Motor neuron (in vitro differentiated cells): ENCODE measurements at regions not wholly inside any gene's neighbourhood (a gene's known extent, or its start where the extent isn't known, plus 50 kb on each side); places are given as distances from the start of the nearest gene placed in this dataset.

Source experiments
- ATAC-seq, 8 experiments: fragments of 200-7000 bp; cut with Tn5 transposase; replicated peaks in 6 of 8; 2 replicates each; pipeline ENCODE4 v1.8.0; 2021; ENCODE audit warnings: mild to moderate bottlenecking in 8 of 8, moderate library complexity in 8 of 8
- H3K27ac ChIP-seq, 2 donors: fragments of 250-450 bp; sonication (Bioruptor Pico); 2 replicates each; pipeline ENCODE4 v1.9.0; 2021; ENCODE audit warnings: antibody characterized with exemption in 2 of 2, mild to moderate bottlenecking in 2 of 2, moderate library complexity in 1 of 2
- H3K4me1 ChIP-seq, 2 donors: fragments of 250-450 bp; sonication (Bioruptor Pico); replicated peaks in 1 of 2; 2 replicates each; pipeline ENCODE4 v1.6.1; 2021; ENCODE audit warnings: antibody characterized with exemption in 2 of 2, mild to moderate bottlenecking in 2 of 2, moderate library complexity in 1 of 2
- H3K4me3 ChIP-seq, 5 donors: fragments of 250-450 bp; sonication (Bioruptor Pico); 2 replicates each; pipeline ENCODE4 v1.9.0; 2021; ENCODE audit warnings: antibody characterized with exemption in 5 of 5, mild to moderate bottlenecking in 5 of 5, moderate library complexity in 4 of 5
- WGBS, 10 experiments: fragments of 450-650 bp; shearing (Covaris generic); methylation state at CpG; one replicate each; pipeline ENCODE4 v1.0.0; 2022; 5-methylcytosine and 5-hydroxymethylcytosine counted together
- in situ Hi-C, 9 experiments: fragments of 400-800 bp; cut with MboI; loops; one replicate each; pipeline ENCODE4 v1.15.0; 2021; ENCODE audit warnings: low sequenced_read_pairs in 9 of 9, low pct_unique_long_range_greater_than_20kb in 2 of 9; ENCODE audit not compliant: unreplicated experiment in 9 of 9

GRCh38 chr5:73280821-73281746 lies 108.1 kb downstream of the TMEM174 start:
- Histone ChIP-seq H3K27ac (no peak overlapping the region), H3K4me3 (no peak overlapping the region), H3K4me1 (peaks cover 14 to 22% of the 10 kb centered on the region in 2 donors)
- in situ Hi-C loops: no loop called here
- peak in 5 of 8 experiments; percentile 6 to 77 (median 66) for ATAC-seq
- WGBS, 10 experiments: 6 to 68% (median 32%) methylated on average over 3 to 15 of the region's 20 CpGs; no CpG with 5 or more reads in 2 of the 10 experiments

- 83 to 100% (median 86%) methylated on average over 1 of the region's 2 CpGs; no CpG with 5 or more reads in 7 of the 10 experiments for WGBS, 10 experiments
- peaks cover 14 to 22% of the 10 kb centered on the region in 2 donors for H3K4me1 ChIP-seq
- H3K4me3 ChIP-seq: no peak overlapping the region
- in situ Hi-C loops: no loop called here
- no peak overlapping the region for H3K27ac ChIP-seq
- no peak for ATAC-seq
Observed at GRCh38 chr5:73280386-73280785, 107.4 kb downstream of the TMEM174 start.

- Histone ChIP-seq H3K27ac (no peak overlapping the region), H3K4me3 (no peak overlapping the region), H3K4me1 (peaks cover 14 to 22% of the 10 kb centered on the region in 2 donors)
- no peak for ATAC-seq
- in situ Hi-C loops: no loop called here
- 11 to 100% (median 73%) methylated on average over 1 of the region's 1 CpG; no CpG with 5 or more reads in 1 of the 10 experiments for WGBS, 10 experiments
Observed at GRCh38 chr5:73279805-73280204, 106.8 kb downstream of the TMEM174 start.

- peaks cover 14 to 22% of the 10 kb centered on the region in 2 donors for H3K4me1 ChIP-seq
- H3K4me3 ChIP-seq: no peak overlapping the region
- in situ Hi-C loops: no loop called here
- no peak overlapping the region for H3K27ac ChIP-seq
- 60 to 100% (median 86%) methylated on average over 1 to 3 of the region's 6 CpGs; no CpG with 5 or more reads in 4 of the 10 experiments for WGBS, 10 experiments
- no peak for ATAC-seq
Observed at GRCh38 chr5:73278693-73279092, 105.7 kb downstream of the TMEM174 start.

GRCh38 chr5:73274881-73275663 lies 102.1 kb downstream of the TMEM174 start:
- peak in 5 of 8 experiments; percentile 13 to 68 (median 41) for ATAC-seq
- 24 to 100% (median 57%) methylated on average over 1 to 12 of the region's 15 CpGs; no CpG with 5 or more reads in 2 of the 10 experiments for WGBS, 10 experiments
- peaks cover 0 to 2% of the 10 kb centered on the region in 2 donors for H3K4me1 ChIP-seq
- in situ Hi-C loops: no loop called here
- H3K27ac ChIP-seq: no peak overlapping the region
- H3K4me3 ChIP-seq: no peak overlapping the region

- ATAC-seq: no peak
- Histone ChIP-seq H3K4me1 (peaks cover 0 to 2% of the 10 kb centered on the region in 2 donors), H3K4me3 (no peak overlapping the region), H3K27ac (no peak overlapping the region)
- WGBS, 10 experiments: 10 to 100% (median 92%) methylated on average over 1 to 3 of the region's 3 CpGs; no CpG with 5 or more reads in 1 of the 10 experiments
- in situ Hi-C loops: no loop called here
Observed at GRCh38 chr5:73274121-73274520, 101.1 kb downstream of the TMEM174 start.

DNA sequence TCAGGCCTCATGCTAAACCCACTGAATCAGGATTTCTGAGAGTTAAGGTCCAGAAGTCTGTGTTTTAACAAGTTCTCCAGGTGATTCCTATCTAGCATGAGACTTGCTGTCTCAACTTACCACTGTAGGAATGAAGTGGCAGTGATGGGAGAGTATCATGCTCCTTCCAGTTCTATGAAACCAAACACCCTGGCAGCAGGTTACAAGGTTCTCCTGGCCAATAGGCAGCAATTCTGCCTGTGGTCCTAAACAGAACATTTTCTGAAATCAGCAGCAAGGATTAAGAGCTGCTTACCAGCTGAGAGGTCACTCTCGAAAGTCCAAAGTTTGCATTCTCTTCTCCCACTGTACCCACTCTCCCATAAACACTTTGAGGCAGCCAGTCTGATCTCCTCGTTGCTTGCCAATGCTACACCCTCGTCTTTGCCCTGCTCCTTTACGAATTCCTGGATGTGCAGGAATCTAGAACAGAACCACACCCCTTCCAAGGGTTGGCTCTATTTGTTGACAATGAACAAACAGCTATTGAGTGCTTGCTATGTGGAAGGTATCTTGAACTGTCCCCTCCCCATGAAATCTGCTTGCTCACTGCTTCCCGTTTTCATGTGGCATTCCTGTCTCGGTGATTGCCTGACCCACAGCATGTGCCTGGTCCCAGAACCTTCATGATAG lies 100.5 kb downstream of the TMEM174 start:
- peak in 3 of 8 experiments; percentile 58 to 76 (median 70) for ATAC-seq
- H3K4me1 ChIP-seq: peaks cover 0 to 2% of the 10 kb centered on the region in 2 donors
- WGBS, 10 experiments: 22 to 100% (median 71%) methylated on average over 1 to 5 of the region's 6 CpGs; no CpG with 5 or more reads in 2 of the 10 experiments
- no peak overlapping the region for H3K4me3 ChIP-seq
- H3K27ac ChIP-seq: no peak overlapping the region
- in situ Hi-C loops: no loop called here

DNA sequence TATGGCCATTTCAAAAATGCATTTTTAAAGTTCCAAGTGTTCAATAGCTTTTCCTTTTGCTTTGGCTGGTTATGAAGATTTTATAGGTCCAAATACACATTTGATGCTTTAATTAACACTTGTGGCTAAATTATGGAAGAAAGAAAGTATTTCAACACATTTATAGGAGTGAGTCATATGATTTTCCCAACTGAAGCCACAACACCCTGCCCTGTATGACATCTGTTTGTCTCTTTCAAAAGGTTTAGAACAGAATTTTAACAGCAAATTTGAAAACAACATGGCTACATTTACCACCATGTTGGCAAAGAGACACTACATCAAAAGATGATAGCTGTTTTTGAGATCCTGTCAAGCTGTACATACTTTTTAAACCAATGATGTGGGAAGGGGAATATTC lies 99.4 kb downstream of the TMEM174 start:
- H3K27ac ChIP-seq: no peak overlapping the region
- peaks cover 5 to 9% of the 10 kb centered on the region in 2 donors for H3K4me1 ChIP-seq
- no peak overlapping the region for H3K4me3 ChIP-seq
- in situ Hi-C loops: no loop called here
- ATAC-seq: peak in 2 of 8 experiments; percentile 15 to 64

DNA sequence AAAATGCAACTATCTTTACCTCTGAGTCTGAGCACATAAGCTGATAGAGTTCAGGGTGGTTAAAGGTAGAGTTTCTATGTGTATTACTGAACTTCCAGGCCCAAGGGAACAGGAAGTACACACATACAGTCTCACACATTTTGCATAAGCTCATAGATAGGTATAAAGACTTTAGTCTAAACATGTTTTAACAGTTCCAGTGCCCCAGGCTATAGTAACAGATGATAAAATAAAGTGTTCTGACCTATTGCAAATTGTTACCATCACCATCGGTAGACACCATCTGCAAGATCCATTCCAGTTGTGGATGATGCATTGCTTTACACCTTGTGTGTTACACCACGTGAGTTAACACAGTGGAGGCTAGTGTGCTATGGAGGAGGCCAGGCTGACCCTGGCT lies 95.8 kb downstream of the TMEM174 start:
- 83 to 100% (median 94%) methylated on average over 1 to 2 of the region's 2 CpGs; no CpG with 5 or more reads in 4 of the 10 experiments for WGBS, 10 experiments
- Histone ChIP-seq H3K4me3 (no peak overlapping the region), H3K27ac (no peak overlapping the region), H3K4me1 (peaks cover 7 to 11% of the 10 kb centered on the region in 2 donors)
- in situ Hi-C loops: no loop called here
- ATAC-seq: no peak

- 20 to 82% (median 51%) methylated on average over 2 to 8 of the region's 8 CpGs for WGBS, 10 experiments
- Histone ChIP-seq H3K4me3 (no peak overlapping the region), H3K4me1 (peaks cover 7 to 11% of the 10 kb centered on the region in 2 donors), H3K27ac (no peak overlapping the region)
- no peak for ATAC-seq
- in situ Hi-C loops: no loop called here
Observed at GRCh38 chr5:73267766-73268435, 94.9 kb downstream of the TMEM174 start.

- Histone ChIP-seq H3K27ac (no peak overlapping the region), H3K4me3 (no peak overlapping the region), H3K4me1 (peaks cover 7 to 11% of the 10 kb centered on the region in 2 donors)
- ATAC-seq: peak in 4 of 8 experiments; percentile 49 to 65 (median 58)
- 5 to 79% (median 45%) methylated on average over 3 to 14 of the region's 18 CpGs for WGBS, 10 experiments
- in situ Hi-C loops: no loop called here
Observed at GRCh38 chr5:73266925-73267765, 94.2 kb downstream of the TMEM174 start.
